GM23338 (cell line): ENCODE measurements at regions not wholly inside any gene's neighbourhood (a gene's known extent, or its start where the extent isn't known, plus 50 kb on each side); places are given as distances from the start of the nearest gene placed in this dataset.

Source experiments
- ATAC-seq: fragments of 200-7000 bp; cut with Tn5 transposase; 3 replicates; pipeline ENCODE4 v1.9.1; 2020
- DNase-seq: peaks from one replicate; pipeline ENCODE4 v3.0.0-alpha.2; 2015; ENCODE audit warnings: low spot score
- H2AFZ ChIP-seq: fragments of 200-600 bp; sonication (generic); 2 replicates; pipeline ENCODE4 v1.8.0; 2016; ENCODE audit warnings: antibody characterized with exemption, mild to moderate bottlenecking, moderate library complexity
- H3F3A ChIP-seq: fragments of 200-600 bp; sonication (generic); replicated peaks from 2 replicates; pipeline ENCODE4 v1.8.0; 2017; ENCODE audit warnings: antibody characterized with exemption, mixed run types, low read depth
- H3K27ac ChIP-seq: fragments of 200-600 bp; sonication (generic); 2 replicates; pipeline ENCODE4 v1.6.1; 2016; ENCODE audit warnings: low read depth
- H3K27me3 ChIP-seq: fragments of 200-600 bp; sonication (generic); 2 replicates; pipeline ENCODE4 v1.8.0; 2016; ENCODE audit warnings: mild to moderate bottlenecking, mixed run types, moderate library complexity; ENCODE audit not compliant: insufficient read depth
- H3K36me3 ChIP-seq: fragments of 200-600 bp; sonication (generic); 2 replicates; pipeline ENCODE4 v1.8.0; 2016; ENCODE audit warnings: mild to moderate bottlenecking; ENCODE audit not compliant: insufficient read depth
- H3K4me1 ChIP-seq: fragments of 200-600 bp; sonication (generic); 2 replicates; pipeline ENCODE4 v1.8.0; 2016; ENCODE audit warnings: mild to moderate bottlenecking, moderate library complexity; ENCODE audit not compliant: insufficient read depth
- H3K4me2 ChIP-seq: fragments of 200-600 bp; sonication (generic); 2 replicates; pipeline ENCODE4 v1.7.1; 2017; ENCODE audit warnings: mixed run types
- H3K4me3 ChIP-seq: fragments of 200-600 bp; sonication (generic); 2 replicates; pipeline ENCODE4 v1.6.1; 2016; ENCODE audit warnings: mixed run types
- H3K79me2 ChIP-seq: fragments of 200-600 bp; sonication (generic); replicated peaks from 2 replicates; pipeline ENCODE4 v1.8.0; 2017; ENCODE audit warnings: mild to moderate bottlenecking; ENCODE audit not compliant: insufficient read depth
- H3K9me2 ChIP-seq: fragments of 200-600 bp; sonication (generic); 2 replicates; pipeline ENCODE4 v1.8.0; 2017; ENCODE audit not compliant: insufficient read depth
- H4K20me1 ChIP-seq: fragments of 200-600 bp; sonication (generic); replicated peaks from 2 replicates; pipeline ENCODE4 v1.8.0; 2017; ENCODE audit warnings: mild to moderate bottlenecking; ENCODE audit not compliant: insufficient read depth
- H3K27ac Mint-ChIP-seq: 2 replicates; pipeline ENCODE4 v1.8.0; 2020; ENCODE audit warnings: inconsistent platforms, mild to moderate bottlenecking, moderate library complexity, mixed read lengths
- H3K27me3 Mint-ChIP-seq: 3 replicates; pipeline ENCODE4 v1.8.0; 2022; ENCODE audit warnings: low read depth, mild to moderate bottlenecking, moderate library complexity, mixed read lengths, inconsistent platforms; ENCODE audit not compliant: insufficient read depth, poor library complexity
- H3K36me3 Mint-ChIP-seq: 3 replicates; pipeline ENCODE4 v1.8.0; 2021; ENCODE audit warnings: low read depth, mild to moderate bottlenecking, inconsistent platforms, moderate library complexity, mixed read lengths
- H3K4me1 Mint-ChIP-seq: 3 replicates; pipeline ENCODE4 v1.8.0; 2020; ENCODE audit warnings: mild to moderate bottlenecking, inconsistent platforms, mixed read lengths
- H3K4me3 Mint-ChIP-seq: 3 replicates; pipeline ENCODE4 v1.8.0; 2021; ENCODE audit warnings: moderate library complexity, mild to moderate bottlenecking, inconsistent platforms, mixed read lengths
- H3K9me3 Mint-ChIP-seq: 3 replicates; pipeline ENCODE4 v1.8.0; 2020; ENCODE audit warnings: moderate library complexity, mild to moderate bottlenecking, inconsistent platforms, mixed read lengths
- EZH2phosphoT487 ChIP-seq: fragments of 200-600 bp; sonication (generic); IDR thresholded peaks from one replicate; pipeline ENCODE4 v1.8.1; 2018; ENCODE audit warnings: antibody characterized with exemption; ENCODE audit not compliant: unreplicated experiment
- JUNB ChIP-seq: IDR thresholded peaks from one replicate; pipeline ENCODE4 v1.6.1; 2016; ENCODE audit warnings: antibody characterized with exemption; ENCODE audit not compliant: unreplicated experiment
- ZNF462 ChIP-seq: fragments of 250-450 bp; sonication (Bioruptor Pico); IDR thresholded peaks from 2 replicates; pipeline ENCODE4 v1.5.0; 2020; ENCODE audit warnings: mild to moderate bottlenecking, moderate library complexity

DNA sequence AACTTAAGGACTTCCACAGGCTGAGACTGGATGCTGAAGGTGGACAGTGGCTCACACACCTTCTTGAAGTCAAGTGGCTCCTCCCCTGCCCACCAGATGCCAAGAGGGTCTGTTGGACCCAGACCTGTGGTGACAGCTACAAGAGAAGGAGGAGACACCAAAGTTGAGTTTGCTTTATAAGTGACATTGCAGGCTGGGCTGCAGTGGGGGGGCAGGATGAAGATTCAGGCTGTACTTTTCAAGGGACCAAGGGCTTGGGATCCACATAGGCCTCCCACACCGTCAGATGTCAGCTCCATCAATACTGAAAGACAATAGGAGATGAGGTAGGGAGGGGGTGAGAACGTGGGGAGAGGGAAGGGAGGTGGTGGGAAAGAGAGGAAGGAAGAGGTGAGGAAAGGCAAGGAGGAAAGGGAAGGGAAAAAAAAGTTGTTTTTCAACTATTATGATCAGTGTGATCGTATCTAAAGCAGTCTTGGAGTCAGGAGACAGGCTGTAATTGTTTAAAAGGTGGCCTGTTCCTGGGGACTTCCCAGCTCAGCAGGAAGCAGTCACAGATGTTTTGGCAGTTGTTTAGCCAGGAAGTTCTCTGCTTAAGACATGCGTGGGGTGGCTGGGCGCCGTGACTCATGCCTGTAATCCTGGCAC lies 84.1 kb upstream of the RESF1 start:
- H3K27me3 Mint-ChIP-seq, result peaks cover 20% of the 10 kb centered on the region
- DNase-seq, result peak; percentile 29
- H3K27ac ChIP-seq, result peak overlapping the region; percentile 14; the same call in 1 of the 2 replicates

More for the DNA sequence above, 84.1 kb upstream of the RESF1 start:
- no peak overlapping the region for H3K4me3 ChIP-seq
- peak overlapping the region; percentile 94 for H2AFZ ChIP-seq
- H3K27me3 ChIP-seq, result no peaks in the 10 kb centered on the region
- Mint-ChIP-seq H3K4me1 (peaks cover 21% of the 10 kb centered on the region), H3K27ac (no peak overlapping the region), H3K4me3 (no peak overlapping the region), H3K9me3 (peaks cover 32% of the 10 kb centered on the region), H3K36me3 (peaks cover 28% of the 10 kb centered on the region)
- 0 out of 2 replicates have a peak, but pooled peaks cover 5% of the 10 kb centered on the region for H3F3A ChIP-seq
- H3K4me2 ChIP-seq, result peak overlapping the region; percentile 43; the same call in 1 of the 2 replicates
- H3K79me2 ChIP-seq, result no peaks in the 10 kb centered on the region
- H3K9me2 ChIP-seq, result no peaks in the 10 kb centered on the region
- TF ChIP-seq ZNF462, result 0 out of 2 replicates have a peak, but pooled peaks have one; percentile 1
- TF ChIP-seq JUNB, result no peak
- TF ChIP-seq EZH2phosphoT487, result no peak
- H3K36me3 ChIP-seq, result no peaks in the 10 kb centered on the region; the same call in 1 of the 2 replicates
- peaks cover 23% of the 10 kb centered on the region for H3K4me1 ChIP-seq
- no peaks in the 10 kb centered on the region for H4K20me1 ChIP-seq
- peak; percentile 35; the same call in 2 of the 3 replicates for ATAC-seq
